ENCODE measurements at regions not wholly inside any gene's neighbourhood (a gene's known extent, or its start where the extent isn't known, plus 50 kb on each side); places are given as distances from the start of the nearest gene placed in this dataset.

DNA sequence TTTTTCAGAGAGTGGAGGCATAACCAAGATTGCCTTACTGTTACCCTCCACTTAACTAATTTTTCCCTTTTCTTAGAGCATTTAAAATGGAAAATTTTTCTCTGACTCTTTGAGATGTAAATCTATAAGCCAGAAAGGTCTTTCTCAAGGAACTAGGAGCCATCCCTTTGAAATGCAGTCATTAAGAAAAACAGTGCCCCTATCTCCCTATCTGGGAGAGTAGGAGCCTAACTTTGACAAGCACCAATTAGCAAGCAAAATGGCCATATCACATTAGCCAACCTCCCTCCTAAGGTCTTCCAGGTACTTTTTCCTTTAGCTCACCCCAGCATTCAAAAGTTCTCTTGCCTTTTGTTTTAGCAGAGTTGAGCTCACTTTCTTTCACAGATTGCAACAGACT is 570.5 kb downstream of the EPHA7 start:
- no peaks in the 10 kb centered on the region for H3K4me1 Mint-ChIP-seq
- H3K27ac Mint-ChIP-seq = no peak overlapping the region
- Histone ChIP-seq H3K27me3 (ENCODE audit: insufficient read depth, low read length) (no peaks in the 10 kb centered on the region), H3K27ac (ENCODE audit: low read depth, low read length) (no peak overlapping the region), H3K9me3 (ENCODE audit: control insufficient read depth in 1 of 2, low read length in 2 of 2) (peaks cover 0 to 6% of the 10 kb centered on the region in 2 donors), H3K36me3 (ENCODE audit: insufficient read depth, low read length) (no peaks in the 10 kb centered on the region), H3K4me3 (ENCODE audit: low read length in 2 of 2) (no peak overlapping the region), H3K4me1 (ENCODE audit: insufficient read depth, low read length) (no peaks in the 10 kb centered on the region)
- H3K4me3 Mint-ChIP-seq = no peak overlapping the region
- no peak for DNase-seq
- H3K36me3 Mint-ChIP-seq = no peaks in the 10 kb centered on the region
- POLR2A ChIA-PET (ENCODE audit: partially characterized antibody) = no interaction called here
- CTCF ChIA-PET (ENCODE audit: partially characterized antibody) = interaction anchor here (0.6 kb wide), 1 partner anchor 417 kb away, joined by 4 read pairs; no protein-coding TSS in a partner anchor
- no peaks in the 10 kb centered on the region for H3K27me3 Mint-ChIP-seq
- peaks cover 0 to 19% (median 6%) of the 10 kb centered on the region in 8 donors for H3K9me3 Mint-ChIP-seq
- intact Hi-C loops (cut with micrococcal nuclease) = no loop called here

- no peaks in the 10 kb centered on the region for H3K36me3 Mint-ChIP-seq
- CTCF ChIA-PET (ENCODE audit: partially characterized antibody) = interaction anchor here (0.6 kb wide), 1 partner anchor 417 kb away, joined by 4 read pairs; no protein-coding TSS in a partner anchor
- no peaks in the 10 kb centered on the region for H3K27me3 Mint-ChIP-seq
- no peak overlapping the region for H3K4me3 Mint-ChIP-seq
- no peak overlapping the region for H3K27ac Mint-ChIP-seq
- peaks cover 0 to 6% of the 10 kb centered on the region in 2 donors for H3K9me3 ChIP-seq (ENCODE audit: control insufficient read depth in 1 of 2, low read length in 2 of 2)
- H3K4me3 ChIP-seq (ENCODE audit: low read length in 2 of 2) = no peak overlapping the region
- no peaks in the 10 kb centered on the region for H3K36me3 ChIP-seq (ENCODE audit: insufficient read depth, low read length)
- no peaks in the 10 kb centered on the region for H3K4me1 ChIP-seq (ENCODE audit: insufficient read depth, low read length)
- no peaks in the 10 kb centered on the region for H3K27me3 ChIP-seq (ENCODE audit: insufficient read depth, low read length)
- peaks cover 0 to 19% (median 6%) of the 10 kb centered on the region in 8 donors for H3K9me3 Mint-ChIP-seq
- no peak overlapping the region for H3K27ac ChIP-seq (ENCODE audit: low read depth, low read length)
- H3K4me1 Mint-ChIP-seq = no peaks in the 10 kb centered on the region
- POLR2A ChIA-PET (ENCODE audit: partially characterized antibody) = no interaction called here
- no peak for DNase-seq
- intact Hi-C loops (cut with micrococcal nuclease) = no loop called here
Observed at GRCh38 chr6:92848459-92848858, 570.9 kb downstream of the EPHA7 start.

DNA sequence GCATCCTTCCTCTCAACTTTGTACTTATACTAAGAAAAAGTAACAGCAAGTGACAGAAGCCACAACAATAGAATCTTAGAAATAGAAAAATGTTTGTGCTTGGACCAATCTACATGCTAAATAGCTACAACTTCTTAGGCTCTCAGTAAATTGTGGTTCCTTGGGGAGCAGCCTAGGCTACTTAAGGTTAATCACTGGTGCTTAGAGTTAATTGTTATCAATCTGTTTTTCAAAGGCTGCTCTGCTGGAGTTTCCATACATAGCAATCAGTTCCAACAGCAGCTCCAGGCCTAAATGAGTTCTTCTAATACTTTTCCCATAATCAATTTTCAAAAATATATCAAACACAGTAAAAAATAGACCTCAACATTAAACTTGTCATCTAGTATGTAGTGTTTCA is 571.4 kb downstream of the EPHA7 start:
- H3K27ac Mint-ChIP-seq = no peak overlapping the region
- H3K4me1 Mint-ChIP-seq = no peaks in the 10 kb centered on the region
- Histone ChIP-seq H3K4me1 (ENCODE audit: insufficient read depth, low read length) (no peaks in the 10 kb centered on the region), H3K4me3 (ENCODE audit: low read length in 2 of 2) (no peak overlapping the region), H3K27ac (ENCODE audit: low read depth, low read length) (no peak overlapping the region), H3K36me3 (ENCODE audit: insufficient read depth, low read length) (no peaks in the 10 kb centered on the region), H3K9me3 (ENCODE audit: control insufficient read depth in 1 of 2, low read length in 2 of 2) (peaks cover 0 to 6% of the 10 kb centered on the region in 2 donors), H3K27me3 (ENCODE audit: insufficient read depth, low read length) (no peaks in the 10 kb centered on the region)
- DNase-seq = no peak
- intact Hi-C loops (cut with micrococcal nuclease) = no loop called here
- CTCF ChIA-PET (ENCODE audit: partially characterized antibody) = no interaction called here
- H3K36me3 Mint-ChIP-seq = no peaks in the 10 kb centered on the region
- H3K27me3 Mint-ChIP-seq = no peaks in the 10 kb centered on the region
- no peak overlapping the region for H3K4me3 Mint-ChIP-seq
- H3K9me3 Mint-ChIP-seq = peaks cover 0 to 19% (median 6%) of the 10 kb centered on the region in 8 donors
- POLR2A ChIA-PET (ENCODE audit: partially characterized antibody) = no interaction called here

- Histone ChIP-seq H3K27ac (ENCODE audit: low read depth, low read length) (no peak overlapping the region), H3K9me3 (ENCODE audit: control insufficient read depth in 1 of 2, low read length in 2 of 2) (no peaks in the 10 kb centered on the region), H3K4me1 (ENCODE audit: insufficient read depth, low read length) (no peaks in the 10 kb centered on the region), H3K36me3 (ENCODE audit: insufficient read depth, low read length) (no peaks in the 10 kb centered on the region), H3K4me3 (ENCODE audit: low read length in 2 of 2) (no peak overlapping the region), H3K27me3 (ENCODE audit: insufficient read depth, low read length) (no peaks in the 10 kb centered on the region)
- no peak for DNase-seq
- H3K27ac Mint-ChIP-seq = no peak overlapping the region
- no peaks in the 10 kb centered on the region for H3K4me1 Mint-ChIP-seq
- intact Hi-C loops (cut with micrococcal nuclease) = no loop called here
- H3K9me3 Mint-ChIP-seq = peaks cover 0 to 5% (median 0%) of the 10 kb centered on the region in 8 donors
- ChIA-PET CTCF (ENCODE audit: partially characterized antibody) (no interaction called here), POLR2A (ENCODE audit: partially characterized antibody) (no interaction called here)
- H3K4me3 Mint-ChIP-seq = no peak overlapping the region
- H3K27me3 Mint-ChIP-seq = no peaks in the 10 kb centered on the region
- no peaks in the 10 kb centered on the region for H3K36me3 Mint-ChIP-seq
Observed at GRCh38 chr6:92840246-92840930, 579.0 kb downstream of the EPHA7 start.

DNA sequence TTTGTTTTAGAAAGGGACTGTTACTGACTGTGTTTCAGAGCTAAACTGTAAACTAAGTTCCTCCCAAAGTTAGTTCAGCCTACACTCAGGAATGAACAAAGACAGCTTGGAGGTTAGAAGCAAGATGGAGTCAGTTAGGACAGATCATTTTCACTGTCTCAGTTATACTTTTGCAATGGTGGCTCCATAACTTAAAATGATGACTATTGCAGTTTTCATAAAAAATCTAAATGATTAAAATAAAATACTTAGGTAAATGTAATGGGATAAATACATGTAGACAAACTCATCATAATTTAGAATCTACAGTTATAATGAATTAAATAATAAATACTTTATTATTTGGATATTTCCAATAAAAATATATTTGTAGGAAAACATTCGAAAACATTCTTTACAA is 590.6 kb downstream of the EPHA7 start:
- Mint-ChIP-seq H3K27me3 (no peaks in the 10 kb centered on the region), H3K36me3 (no peaks in the 10 kb centered on the region), H3K4me3 (no peak overlapping the region), H3K9me3 (peaks cover 0 to 9% (median 4%) of the 10 kb centered on the region in 8 donors), H3K27ac (no peak overlapping the region), H3K4me1 (no peaks in the 10 kb centered on the region)
- no peak for DNase-seq
- no peaks in the 10 kb centered on the region for H3K36me3 ChIP-seq (ENCODE audit: insufficient read depth, low read length)
- no peaks in the 10 kb centered on the region for H3K4me1 ChIP-seq (ENCODE audit: insufficient read depth, low read length)
- no peaks in the 10 kb centered on the region for H3K9me3 ChIP-seq (ENCODE audit: control insufficient read depth in 1 of 2, low read length in 2 of 2)
- ChIA-PET POLR2A (ENCODE audit: partially characterized antibody) (no interaction called here), CTCF (ENCODE audit: partially characterized antibody) (no interaction called here)
- H3K27me3 ChIP-seq (ENCODE audit: insufficient read depth, low read length) = no peaks in the 10 kb centered on the region
- H3K4me3 ChIP-seq (ENCODE audit: low read length in 2 of 2) = no peak overlapping the region
- intact Hi-C loops (cut with micrococcal nuclease) = no loop called here
- no peak overlapping the region for H3K27ac ChIP-seq (ENCODE audit: low read depth, low read length)

DNA sequence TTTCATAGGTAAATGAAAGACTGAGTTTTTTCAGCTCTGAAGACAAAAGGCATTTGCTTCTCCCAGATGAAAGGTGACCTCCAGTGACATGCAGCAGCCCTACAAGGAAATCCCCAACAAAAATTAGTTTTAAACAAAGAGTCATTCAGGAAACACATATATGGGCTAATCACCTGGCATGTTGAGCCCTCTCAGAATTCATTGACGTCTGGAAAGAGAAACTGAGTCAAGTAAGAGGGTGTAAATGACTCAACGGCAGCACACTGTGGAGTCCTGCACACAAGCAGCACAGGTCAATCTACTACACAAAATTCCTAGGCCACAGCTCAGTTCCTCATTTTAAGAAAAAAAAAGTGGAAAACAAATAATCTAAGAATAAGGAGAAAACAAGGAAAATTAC is 592.3 kb downstream of the EPHA7 start:
- Mint-ChIP-seq H3K27me3 (no peaks in the 10 kb centered on the region), H3K36me3 (no peaks in the 10 kb centered on the region), H3K9me3 (peaks cover 0 to 6% (median 3%) of the 10 kb centered on the region in 8 donors), H3K4me1 (no peaks in the 10 kb centered on the region), H3K27ac (no peak overlapping the region), H3K4me3 (no peak overlapping the region)
- intact Hi-C loops (cut with micrococcal nuclease) = no loop called here
- DNase-seq = no peak
- Histone ChIP-seq H3K36me3 (ENCODE audit: insufficient read depth, low read length) (no peaks in the 10 kb centered on the region), H3K4me1 (ENCODE audit: insufficient read depth, low read length) (no peaks in the 10 kb centered on the region), H3K9me3 (ENCODE audit: control insufficient read depth in 1 of 2, low read length in 2 of 2) (no peaks in the 10 kb centered on the region), H3K27me3 (ENCODE audit: insufficient read depth, low read length) (no peaks in the 10 kb centered on the region), H3K4me3 (ENCODE audit: low read length in 2 of 2) (no peak overlapping the region), H3K27ac (ENCODE audit: low read depth, low read length) (no peak overlapping the region)
- ChIA-PET POLR2A (ENCODE audit: partially characterized antibody) (no interaction called here), CTCF (ENCODE audit: partially characterized antibody) (no interaction called here)

DNA sequence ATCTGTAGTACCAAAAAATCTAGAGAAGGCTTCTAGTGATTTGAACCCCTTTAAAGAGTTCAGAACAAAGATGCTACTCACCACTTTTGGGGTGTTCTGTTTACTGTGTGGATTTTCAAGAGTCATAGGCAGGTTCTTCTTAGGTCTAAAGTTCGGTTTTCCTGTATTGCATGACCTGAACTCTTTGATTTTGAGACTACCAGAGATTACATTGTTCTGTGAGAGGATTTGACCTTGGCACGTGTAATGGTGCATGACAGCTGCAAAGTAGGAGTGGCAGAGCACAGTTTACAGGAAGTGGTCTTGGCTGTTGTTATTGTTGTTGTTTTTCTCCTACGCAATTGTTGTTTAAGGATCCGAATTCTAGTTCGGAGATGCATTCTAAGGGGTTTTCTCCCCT is 592.7 kb downstream of the EPHA7 start:
- ChIA-PET POLR2A (ENCODE audit: partially characterized antibody) (no interaction called here), CTCF (ENCODE audit: partially characterized antibody) (no interaction called here)
- Histone ChIP-seq H3K27ac (ENCODE audit: low read depth, low read length) (no peak overlapping the region), H3K9me3 (ENCODE audit: control insufficient read depth in 1 of 2, low read length in 2 of 2) (no peaks in the 10 kb centered on the region), H3K4me3 (ENCODE audit: low read length in 2 of 2) (no peak overlapping the region), H3K36me3 (ENCODE audit: insufficient read depth, low read length) (no peaks in the 10 kb centered on the region), H3K4me1 (ENCODE audit: insufficient read depth, low read length) (no peaks in the 10 kb centered on the region), H3K27me3 (ENCODE audit: insufficient read depth, low read length) (no peaks in the 10 kb centered on the region)
- no peak overlapping the region for H3K27ac Mint-ChIP-seq
- H3K9me3 Mint-ChIP-seq = peaks cover 0 to 6% (median 4%) of the 10 kb centered on the region in 8 donors
- H3K36me3 Mint-ChIP-seq = no peaks in the 10 kb centered on the region
- no peaks in the 10 kb centered on the region for H3K27me3 Mint-ChIP-seq
- H3K4me3 Mint-ChIP-seq = no peak overlapping the region
- intact Hi-C loops (cut with micrococcal nuclease) = no loop called here
- no peaks in the 10 kb centered on the region for H3K4me1 Mint-ChIP-seq
- DNase-seq = no peak

DNA sequence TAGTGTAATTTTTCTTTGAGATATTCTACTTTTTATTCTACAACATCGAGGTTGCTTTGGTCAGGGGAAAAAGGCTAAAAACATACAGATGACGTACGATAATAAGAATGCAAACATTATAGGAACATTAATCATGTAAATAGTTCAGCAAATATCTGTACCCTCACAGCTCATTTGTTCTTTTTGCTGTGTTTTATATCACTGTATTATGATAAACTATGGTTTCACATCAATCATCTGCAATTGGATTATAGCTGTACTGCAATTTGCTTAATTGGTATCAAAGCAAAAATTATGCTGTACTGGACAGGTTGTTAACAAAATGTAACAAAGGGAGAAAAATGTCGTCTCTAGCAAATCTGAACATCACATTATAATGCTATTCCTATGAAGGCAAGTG is 597.1 kb downstream of the EPHA7 start:
- no peak overlapping the region for H3K27ac ChIP-seq (ENCODE audit: low read depth, low read length)
- H3K4me1 ChIP-seq (ENCODE audit: insufficient read depth, low read length) = no peaks in the 10 kb centered on the region
- no peak overlapping the region for H3K4me3 ChIP-seq (ENCODE audit: low read length in 2 of 2)
- Mint-ChIP-seq H3K27me3 (no peaks in the 10 kb centered on the region), H3K4me3 (no peak overlapping the region), H3K36me3 (no peaks in the 10 kb centered on the region), H3K27ac (no peak overlapping the region), H3K4me1 (no peaks in the 10 kb centered on the region), H3K9me3 (peaks cover 0 to 6% (median 3%) of the 10 kb centered on the region in 8 donors)
- no peaks in the 10 kb centered on the region for H3K36me3 ChIP-seq (ENCODE audit: insufficient read depth, low read length)
- no peaks in the 10 kb centered on the region for H3K27me3 ChIP-seq (ENCODE audit: insufficient read depth, low read length)
- intact Hi-C loops (cut with micrococcal nuclease) = no loop called here
- H3K9me3 ChIP-seq (ENCODE audit: control insufficient read depth in 1 of 2, low read length in 2 of 2) = no peaks in the 10 kb centered on the region
- no peak for DNase-seq
- ChIA-PET CTCF (ENCODE audit: partially characterized antibody) (no interaction called here), POLR2A (ENCODE audit: partially characterized antibody) (no interaction called here)
